Mesenchymal stem cell (in vitro differentiated cells and primary cell): ENCODE measurements at regions not wholly inside any gene's neighbourhood (a gene's known extent, or its start where the extent isn't known, plus 50 kb on each side); places are given as distances from the start of the nearest gene placed in this dataset.

Experiments used
- DNase-seq: peaks from one replicate; pipeline ENCODE4 v3.0.0-alpha.2; 2013
- H2AFZ ChIP-seq: one replicate; pipeline ENCODE4 v1.6.1; 2013; ENCODE audit warnings: low read depth, mild to moderate bottlenecking, control low read depth, inconsistent platforms, low read length, moderate library complexity
- H2AK5ac ChIP-seq: 2 replicates; pipeline ENCODE4 v1.6.1; 2013; ENCODE audit warnings: low read length, moderate library complexity, mild to moderate bottlenecking, inconsistent platforms; ENCODE audit not compliant: severe bottlenecking
- H2BK120ac ChIP-seq: one replicate; pipeline ENCODE4 v1.6.1; 2013; ENCODE audit warnings: low read depth, mild to moderate bottlenecking, inconsistent platforms, low read length, moderate library complexity
- H2BK12ac ChIP-seq, 2 experiments: one replicate each; pipeline ENCODE4 v1.6.1; 2013; ENCODE audit warnings: inconsistent platforms in 2 of 2, low read length in 2 of 2, mild to moderate bottlenecking in 2 of 2, moderate library complexity in 2 of 2, control low read depth in 1 of 2
- H2BK15ac ChIP-seq: one replicate; pipeline ENCODE4 v1.6.1; 2013; ENCODE audit warnings: mild to moderate bottlenecking, low read depth, inconsistent platforms; ENCODE audit not compliant: poor library complexity, severe bottlenecking
- H2BK5ac ChIP-seq: 2 replicates; pipeline ENCODE4 v1.6.1; 2013; ENCODE audit warnings: low read depth, mild to moderate bottlenecking, low read length, control low read depth, inconsistent platforms; ENCODE audit not compliant: poor library complexity, severe bottlenecking
- H3K14ac ChIP-seq, 2 experiments: one replicate each; pipeline ENCODE4 v1.6.1; 2013; ENCODE audit warnings: inconsistent platforms in 2 of 2, low read length in 2 of 2, control low read depth in 1 of 2, mild to moderate bottlenecking in 1 of 2, moderate library complexity in 1 of 2
- H3K18ac ChIP-seq, 2 experiments: one replicate each; pipeline ENCODE4 v1.6.1; 2013; ENCODE audit warnings: inconsistent platforms in 2 of 2, low read length in 2 of 2, control low read depth in 1 of 2, low read depth in 1 of 2, mild to moderate bottlenecking in 1 of 2
- H3K23ac ChIP-seq, 2 experiments: one replicate each; pipeline ENCODE4 v1.6.1; 2013; ENCODE audit warnings: inconsistent platforms in 2 of 2, low read length in 2 of 2, mild to moderate bottlenecking in 2 of 2, moderate library complexity in 2 of 2, control low read depth in 1 of 2
- H3K27ac ChIP-seq: 2 replicates; pipeline ENCODE4 v1.5.1; 2013; ENCODE audit warnings: mild to moderate bottlenecking, moderate library complexity, low read length, control low read depth, inconsistent platforms; ENCODE audit not compliant: poor library complexity, severe bottlenecking
- H3K27me3 ChIP-seq, 2 experiments: 2 replicates each; pipeline versions ENCODE4 v1.6.1 to v1.7.0; 2013; ENCODE audit warnings: low read length in 2 of 2, mild to moderate bottlenecking in 2 of 2, moderate library complexity in 2 of 2, control low read depth in 1 of 2, inconsistent platforms in 1 of 2; ENCODE audit not compliant: control insufficient read depth in 1 of 2, insufficient read depth in 1 of 2
- H3K36me3 ChIP-seq, 2 experiments: 2 replicates each; pipeline versions ENCODE4 v1.6.1 to v1.7.0; 2013; ENCODE audit warnings: low read length in 2 of 2, control low read depth in 1 of 2, inconsistent platforms in 1 of 2, low read depth in 1 of 2, mild to moderate bottlenecking in 1 of 2; ENCODE audit not compliant: insufficient read depth in 2 of 2, control insufficient read depth in 1 of 2
- H3K4ac ChIP-seq, 2 experiments: one replicate each; pipeline ENCODE4 v1.6.1; 2013; ENCODE audit warnings: inconsistent platforms in 2 of 2, low read length in 2 of 2, mild to moderate bottlenecking in 2 of 2, moderate library complexity in 2 of 2, control low read depth in 1 of 2, low read depth in 1 of 2
- H3K4me1 ChIP-seq: 2 replicates; pipeline ENCODE4 v1.6.1; 2013; ENCODE audit warnings: low read depth, low read length, control low read depth; ENCODE audit not compliant: control insufficient read depth, insufficient read depth
- H3K4me2 ChIP-seq: 2 replicates; pipeline ENCODE4 v1.6.1; 2013; ENCODE audit warnings: low read length, mild to moderate bottlenecking, inconsistent platforms; ENCODE audit not compliant: poor library complexity, severe bottlenecking
- H3K4me3 ChIP-seq, 2 experiments: 2 replicates each; pipeline versions ENCODE4 v1.5.1 to v1.7.0; 2013; ENCODE audit warnings: low read length in 2 of 2, mild to moderate bottlenecking in 2 of 2, control low read depth in 1 of 2, low read depth in 1 of 2; ENCODE audit not compliant: insufficient read depth in 1 of 2
- H3K79me1 ChIP-seq: replicated peaks from 2 replicates; pipeline ENCODE4 v1.6.1; 2013; ENCODE audit warnings: mild to moderate bottlenecking, control low read depth, low read length, inconsistent platforms; ENCODE audit not compliant: poor library complexity, severe bottlenecking
- H3K9ac ChIP-seq: 2 replicates; pipeline ENCODE4 v1.7.0; 2013; ENCODE audit warnings: mild to moderate bottlenecking, low read length, moderate library complexity
- H3K9me3 ChIP-seq: 2 replicates; pipeline ENCODE4 v1.7.0; 2013; ENCODE audit warnings: mild to moderate bottlenecking, low read length; ENCODE audit not compliant: control insufficient read depth
- H4K8ac ChIP-seq: one replicate; pipeline ENCODE4 v1.6.1; 2013; ENCODE audit warnings: inconsistent platforms, mild to moderate bottlenecking, low read length, moderate library complexity
- H4K91ac ChIP-seq: one replicate; pipeline ENCODE4 v1.6.1; 2013; ENCODE audit warnings: mild to moderate bottlenecking, low read length, inconsistent platforms
- WGBS: methylation state at CpG from one replicate; pipeline ENCODE4 v1.1.7; 2013; ENCODE audit warnings: mixed read lengths; 5-methylcytosine and 5-hydroxymethylcytosine counted together

DNA sequence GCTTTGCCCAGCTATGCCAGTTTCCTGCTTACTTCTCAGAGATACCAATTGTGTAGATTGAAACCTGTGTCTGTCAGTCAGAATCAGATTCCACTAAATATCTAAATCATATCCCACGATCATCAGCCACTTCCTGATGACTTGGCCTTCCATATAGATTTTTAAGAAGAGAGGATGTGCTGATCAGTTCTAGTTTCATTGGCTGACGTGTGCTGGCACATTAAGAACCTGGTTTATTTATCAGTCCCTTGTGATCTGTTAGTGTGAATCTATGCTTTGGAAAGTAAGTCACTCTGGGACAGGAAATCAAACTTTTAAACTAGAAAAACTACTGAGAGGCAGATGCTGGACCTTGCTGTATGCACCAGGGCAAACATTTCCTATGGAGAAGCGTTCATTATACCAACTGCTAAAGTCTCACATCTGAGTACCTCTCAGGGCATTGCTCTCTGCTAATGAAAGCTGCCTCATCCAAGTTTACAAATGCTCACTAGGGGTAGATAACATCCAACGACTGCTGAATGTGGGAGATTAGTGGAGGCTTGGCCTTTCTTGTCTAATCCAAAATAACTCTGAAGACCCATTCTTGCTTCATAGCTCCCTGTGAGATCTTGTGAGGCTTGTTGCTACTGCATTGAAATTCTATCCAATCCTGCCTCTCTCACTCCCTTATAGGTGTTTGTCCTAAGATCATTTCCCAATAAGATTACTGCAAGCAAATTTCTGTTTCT, 109.1 kb downstream of the ARL4A start:
- Histone ChIP-seq H3K36me3 (no peaks in the 10 kb centered on the region), H4K91ac (no peak overlapping the region), H2BK12ac (no peak overlapping the region), H3K9ac (no peak overlapping the region), H3K9me3 (no peaks in the 10 kb centered on the region), H3K27ac (no peak overlapping the region), H3K14ac (no peak overlapping the region), H3K4ac (no peak overlapping the region), H3K79me1 (no peaks in the 10 kb centered on the region), H3K4me2 (no peak overlapping the region), H2AFZ (no peak overlapping the region), H2AK5ac (no peak overlapping the region), H2BK15ac (no peak overlapping the region), H3K27me3 (no peaks in the 10 kb centered on the region), H3K18ac (no peak overlapping the region), H3K4me3 (no peak overlapping the region), H3K23ac (no peak overlapping the region), H4K8ac (no peak overlapping the region), H2BK5ac (no peak overlapping the region), H3K4me1 (no peaks in the 10 kb centered on the region), H2BK120ac (no peak overlapping the region)
- 90% methylated on average over 3 of the region's 4 CpGs for WGBS
- DNase-seq: no peak

DNA sequence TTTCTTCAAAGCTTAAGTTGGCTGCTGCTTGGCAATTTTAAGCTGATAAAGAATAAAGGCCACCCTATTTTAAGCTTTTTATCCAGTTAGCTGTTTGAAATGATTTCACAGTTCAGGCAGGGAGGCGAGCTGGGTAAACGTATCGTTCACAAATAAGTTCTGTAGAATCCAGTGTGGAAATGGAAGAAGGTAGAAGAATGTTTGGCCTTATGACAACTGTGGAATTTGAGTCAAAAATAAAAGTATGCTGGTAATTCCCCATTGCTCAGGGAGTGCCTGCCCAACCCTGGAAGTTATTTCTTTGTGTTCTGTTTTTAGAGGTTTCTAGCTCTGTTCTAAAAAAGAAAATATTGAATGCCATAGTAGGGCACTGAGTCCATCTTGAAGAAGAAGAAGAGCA, 113.1 kb downstream of the ARL4A start:
- H3K4me3 ChIP-seq: no peak overlapping the region
- DNase-seq: no peak
- no peaks in the 10 kb centered on the region for H3K9me3 ChIP-seq
- no peak overlapping the region for H3K27ac ChIP-seq
- H3K27me3 ChIP-seq: no peaks in the 10 kb centered on the region
- 97% methylated on average over 3 of the region's 3 CpGs for WGBS
- no peak overlapping the region for H2BK12ac ChIP-seq
- H3K4me2 ChIP-seq: no peak overlapping the region
- no peak overlapping the region for H2BK5ac ChIP-seq
- H3K79me1 ChIP-seq: no peaks in the 10 kb centered on the region
- H3K9ac ChIP-seq: no peak overlapping the region
- no peak overlapping the region for H2BK120ac ChIP-seq
- no peak overlapping the region for H4K91ac ChIP-seq
- H2AK5ac ChIP-seq: no peak overlapping the region
- no peak overlapping the region for H3K18ac ChIP-seq
- H3K4me1 ChIP-seq: no peaks in the 10 kb centered on the region
- H2BK15ac ChIP-seq: no peak overlapping the region
- H2AFZ ChIP-seq: no peak overlapping the region
- H4K8ac ChIP-seq: no peak overlapping the region
- no peaks in the 10 kb centered on the region for H3K36me3 ChIP-seq
- no peak overlapping the region for H3K4ac ChIP-seq
- H3K23ac ChIP-seq: no peak overlapping the region
- H3K14ac ChIP-seq: no peak overlapping the region

DNA sequence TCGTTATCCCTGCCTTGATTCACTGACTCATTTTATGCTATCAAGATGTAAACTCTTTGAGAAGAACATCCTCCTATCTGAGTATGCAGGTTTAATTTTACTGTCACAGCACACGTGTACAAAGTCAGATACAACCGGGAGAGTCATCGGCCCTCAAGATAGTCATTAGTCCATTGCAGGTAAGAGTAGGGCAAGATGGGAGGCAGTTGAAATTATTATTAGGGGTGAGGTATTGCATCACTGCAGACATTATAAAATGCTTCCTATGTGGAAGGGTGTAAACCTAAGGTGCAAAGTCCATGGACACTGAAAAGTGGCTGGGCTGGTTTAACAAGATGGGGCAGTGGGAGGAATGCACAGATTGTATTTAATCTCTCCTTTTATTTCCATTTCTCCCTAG, 113.7 kb downstream of the ARL4A start:
- Histone ChIP-seq H3K79me1 (no peaks in the 10 kb centered on the region), H3K4me3 (no peak overlapping the region), H3K4me1 (no peaks in the 10 kb centered on the region), H4K8ac (no peak overlapping the region), H2AK5ac (no peak overlapping the region), H2BK15ac (no peak overlapping the region), H3K23ac (no peak overlapping the region), H2BK120ac (no peak overlapping the region), H3K4ac (no peak overlapping the region), H3K36me3 (no peaks in the 10 kb centered on the region), H3K18ac (no peak overlapping the region), H2AFZ (no peak overlapping the region), H2BK12ac (no peak overlapping the region), H3K9ac (no peak overlapping the region), H3K4me2 (no peak overlapping the region), H2BK5ac (no peak overlapping the region), H3K27ac (no peak overlapping the region), H3K9me3 (no peaks in the 10 kb centered on the region), H4K91ac (no peak overlapping the region), H3K14ac (no peak overlapping the region), H3K27me3 (no peaks in the 10 kb centered on the region)
- WGBS: 95% methylated on average over 4 of the region's 4 CpGs
- DNase-seq: no peak

DNA sequence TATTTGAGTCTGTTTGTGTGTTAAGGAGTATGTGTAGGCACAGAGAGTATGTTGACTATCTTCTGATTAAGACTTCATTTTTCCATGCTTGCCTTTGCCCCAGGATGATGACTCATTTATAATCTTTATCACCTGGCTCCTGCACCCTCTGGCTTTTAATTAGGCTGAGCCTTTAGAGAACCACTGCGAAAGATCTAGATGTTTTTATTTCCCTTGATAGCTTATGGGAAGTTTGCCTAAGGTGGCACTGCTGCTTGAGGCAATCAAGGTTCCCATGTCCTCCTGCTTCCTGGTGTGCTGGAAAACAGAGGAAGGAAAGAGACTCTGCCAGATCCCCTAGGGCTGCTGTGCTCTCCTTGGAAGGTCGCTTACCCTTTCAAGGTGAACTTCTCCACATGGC, 114.6 kb downstream of the ARL4A start:
- Histone ChIP-seq H3K27ac (no peak overlapping the region), H2BK5ac (no peak overlapping the region)

More for the DNA sequence above, 114.6 kb downstream of the ARL4A start:
- Histone ChIP-seq H3K36me3 (no peaks in the 10 kb centered on the region), H3K14ac (no peak overlapping the region), H2AK5ac (no peak overlapping the region), H3K9me3 (no peaks in the 10 kb centered on the region), H3K79me1 (no peaks in the 10 kb centered on the region), H3K4me1 (no peaks in the 10 kb centered on the region), H2AFZ (no peak overlapping the region), H2BK15ac (no peak overlapping the region), H2BK12ac (no peak overlapping the region), H3K18ac (no peak overlapping the region), H3K27me3 (no peaks in the 10 kb centered on the region), H3K23ac (no peak overlapping the region), H3K4me2 (no peak overlapping the region), H2BK120ac (no peak overlapping the region), H4K8ac (no peak overlapping the region), H3K9ac (no peak overlapping the region), H3K4me3 (no peak overlapping the region), H4K91ac (no peak overlapping the region), H3K4ac (no peak overlapping the region)
- 67% methylated on average over 2 of the region's 2 CpGs for WGBS
- no peak for DNase-seq
